Mesendoderm (in vitro differentiated cells): ENCODE measurements at regions not wholly inside any gene's neighbourhood (a gene's known extent, or its start where the extent isn't known, plus 50 kb on each side); places are given as distances from the start of the nearest gene placed in this dataset.

Experiments used
- DNase-seq: peaks from one replicate; pipeline ENCODE4 v3.0.0; 2013
- H2AK5ac ChIP-seq: 2 replicates; pipeline ENCODE4 v1.6.1; 2013; ENCODE audit warnings: low read length, inconsistent platforms
- H2BK120ac ChIP-seq: 2 replicates; pipeline ENCODE4 v1.6.1; 2013; ENCODE audit warnings: low read depth, mild to moderate bottlenecking, low read length, moderate library complexity, mixed read lengths
- H2BK15ac ChIP-seq: replicated peaks from 2 replicates; pipeline ENCODE4 v1.6.1; 2013; ENCODE audit warnings: low read depth, mild to moderate bottlenecking, moderate library complexity
- H2BK5ac ChIP-seq: 2 replicates; pipeline ENCODE4 v1.6.1; 2013; ENCODE audit warnings: low read length, inconsistent platforms
- H3K18ac ChIP-seq: 2 replicates; pipeline ENCODE4 v1.6.1; 2013; ENCODE audit warnings: mild to moderate bottlenecking, low read length, mixed read lengths
- H3K23ac ChIP-seq: one replicate; pipeline ENCODE4 v1.6.1; 2013; ENCODE audit warnings: low read length
- H3K27ac ChIP-seq: 2 replicates; pipeline ENCODE4 v1.5.1; 2013; ENCODE audit warnings: low read depth, mild to moderate bottlenecking, inconsistent platforms, low read length, moderate library complexity
- H3K27me3 ChIP-seq: 2 replicates; pipeline ENCODE4 v1.6.1; 2013; ENCODE audit warnings: low read length, control low read depth, mild to moderate bottlenecking, inconsistent platforms; ENCODE audit not compliant: insufficient read depth, poor library complexity
- H3K36me3 ChIP-seq: 2 replicates; pipeline ENCODE4 v1.6.1; 2013; ENCODE audit warnings: low read length, inconsistent platforms; ENCODE audit not compliant: control insufficient read depth, insufficient read depth
- H3K4ac ChIP-seq: one replicate; pipeline ENCODE4 v1.6.1; 2013; ENCODE audit warnings: low read depth, mild to moderate bottlenecking, low read length, moderate library complexity
- H3K4me1 ChIP-seq: 2 replicates; pipeline ENCODE4 v1.6.1; 2013; ENCODE audit warnings: low read depth, low read length, inconsistent platforms; ENCODE audit not compliant: control insufficient read depth
- H3K4me2 ChIP-seq: 2 replicates; pipeline ENCODE4 v1.6.1; 2013; ENCODE audit warnings: low read length
- H3K4me3 ChIP-seq: 2 replicates; pipeline ENCODE4 v1.5.1; 2013; ENCODE audit warnings: mild to moderate bottlenecking, low read length
- H3K56ac ChIP-seq: one replicate; pipeline ENCODE4 v1.6.1; 2013; ENCODE audit warnings: low read length
- H3K79me1 ChIP-seq: 2 replicates; pipeline ENCODE4 v1.6.1; 2013; ENCODE audit warnings: low read length, inconsistent platforms
- H3K79me2 ChIP-seq: 2 replicates; pipeline ENCODE4 v1.6.1; 2013; ENCODE audit warnings: mild to moderate bottlenecking, low read length; ENCODE audit not compliant: control insufficient read depth, insufficient read depth
- H3K9ac ChIP-seq: 2 replicates; pipeline ENCODE4 v1.6.1; 2013; ENCODE audit warnings: low read length, inconsistent platforms
- H4K5ac ChIP-seq: one replicate; pipeline ENCODE4 v1.6.1; 2013; ENCODE audit warnings: low read length
- H4K8ac ChIP-seq: one replicate; pipeline ENCODE4 v1.6.1; 2013; ENCODE audit warnings: low read depth, mild to moderate bottlenecking, control low read depth, low read length, moderate library complexity
- WGBS: extraction: QIAGEN DNeasy Blood & Tissue Kit; methylation state at CpG from one replicate; pipeline ENCODE4 v1.1.7; 2013; ENCODE audit warnings: low lambda C conversion rate, missing lambda C conversion rate; ENCODE audit not compliant: insufficient coverage; ENCODE audit errors: extremely low coverage; 5-methylcytosine and 5-hydroxymethylcytosine counted together

- Histone ChIP-seq H2AK5ac (peak overlapping the region; percentile 19), H3K18ac (peak overlapping the region; percentile 80), H3K9ac (no peak overlapping the region), H3K4me2 (no peak overlapping the region), H3K56ac (peak overlapping the region; percentile 12), H3K27me3 (no peaks in the 10 kb centered on the region), H3K4me3 (no peak overlapping the region), H2BK5ac (no peak overlapping the region), H3K36me3 (no peaks in the 10 kb centered on the region), H4K8ac (no peak overlapping the region), H3K4ac (no peak overlapping the region), H3K4me1 (peaks cover 12% of the 10 kb centered on the region), H3K79me2 (no peaks in the 10 kb centered on the region), H3K79me1 (no peaks in the 10 kb centered on the region), H3K27ac (no peak overlapping the region), H3K23ac (no peak overlapping the region), H4K5ac (no peak overlapping the region), H2BK120ac (no peak overlapping the region), H2BK15ac (no peak overlapping the region)
- DNase-seq, result no peak
- WGBS, result no CpG with 5 or more reads among the region's 7 CpGs
These were observed 400.5 kb upstream of the CDH11 start for GRCh38 chr16:65522412-65522811.

GRCh38 chr16:65521633-65522328 lies 399.9 kb upstream of the CDH11 start:
- Histone ChIP-seq H3K9ac (no peak overlapping the region), H4K8ac (no peak overlapping the region), H3K4me3 (no peak overlapping the region), H2AK5ac (no peak overlapping the region), H4K5ac (no peak overlapping the region), H2BK15ac (no peak overlapping the region), H3K4me1 (peaks cover 12% of the 10 kb centered on the region), H3K27me3 (no peaks in the 10 kb centered on the region), H3K27ac (no peak overlapping the region), H3K23ac (no peak overlapping the region), H3K4ac (no peak overlapping the region), H3K4me2 (no peak overlapping the region), H3K56ac (peak overlapping the region; percentile 12), H3K36me3 (no peaks in the 10 kb centered on the region), H2BK5ac (no peak overlapping the region), H2BK120ac (no peak overlapping the region), H3K18ac (peak overlapping the region; percentile 80), H3K79me1 (no peaks in the 10 kb centered on the region), H3K79me2 (no peaks in the 10 kb centered on the region)
- WGBS, result no CpG with 5 or more reads among the region's 10 CpGs
- DNase-seq, result peak; percentile 27

- no peak for DNase-seq
- no peak overlapping the region for H3K4ac ChIP-seq
- H3K18ac ChIP-seq, result no peak overlapping the region
- peaks cover 12% of the 10 kb centered on the region for H3K4me1 ChIP-seq
- no peak overlapping the region for H3K23ac ChIP-seq
- H3K79me2 ChIP-seq, result no peaks in the 10 kb centered on the region
- H2AK5ac ChIP-seq, result no peak overlapping the region
- H3K79me1 ChIP-seq, result no peaks in the 10 kb centered on the region
- no peak overlapping the region for H2BK120ac ChIP-seq
- H3K27me3 ChIP-seq, result no peaks in the 10 kb centered on the region
- H3K56ac ChIP-seq, result no peak overlapping the region
- no CpG with 5 or more reads among the region's 1 CpG for WGBS
- H3K4me3 ChIP-seq, result no peak overlapping the region
- H2BK5ac ChIP-seq, result no peak overlapping the region
- no peak overlapping the region for H3K4me2 ChIP-seq
- H4K5ac ChIP-seq, result no peak overlapping the region
- no peak overlapping the region for H2BK15ac ChIP-seq
- H3K27ac ChIP-seq, result no peak overlapping the region
- H3K36me3 ChIP-seq, result no peaks in the 10 kb centered on the region
- no peak overlapping the region for H3K9ac ChIP-seq
- H4K8ac ChIP-seq, result no peak overlapping the region
These were observed 397.5 kb upstream of the CDH11 start for GRCh38 chr16:65519402-65519801.

DNA sequence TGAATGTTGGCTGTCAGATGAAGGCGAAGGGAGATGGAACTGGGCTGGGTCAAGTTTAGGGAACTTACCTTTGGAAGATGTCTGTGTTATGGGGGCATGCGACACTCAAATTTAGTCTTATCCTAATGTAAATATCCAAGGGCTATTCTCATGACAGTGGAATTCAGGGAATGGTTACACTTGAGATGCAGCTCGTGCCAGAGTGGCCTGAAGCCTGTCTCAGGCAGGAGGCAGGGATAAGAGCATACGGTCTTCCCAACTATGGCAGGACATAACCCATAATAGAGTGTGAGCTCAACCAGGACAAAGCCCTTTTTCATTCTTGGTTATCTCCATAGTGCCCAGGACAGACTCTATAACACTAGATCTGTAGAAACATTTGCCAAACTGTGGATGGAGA lies 393.3 kb upstream of the CDH11 start:
- H4K8ac ChIP-seq, result no peak overlapping the region
- H3K27ac ChIP-seq, result no peak overlapping the region
- H4K5ac ChIP-seq, result no peak overlapping the region
- H3K18ac ChIP-seq, result no peak overlapping the region
- no CpG with 5 or more reads among the region's 4 CpGs for WGBS
- H3K4me3 ChIP-seq, result no peak overlapping the region
- H2BK15ac ChIP-seq, result no peak overlapping the region
- no peak overlapping the region for H3K4ac ChIP-seq
- no peak overlapping the region for H2BK120ac ChIP-seq
- H3K79me2 ChIP-seq, result no peaks in the 10 kb centered on the region
- H3K4me2 ChIP-seq, result no peak overlapping the region
- no peak overlapping the region for H3K23ac ChIP-seq
- H3K9ac ChIP-seq, result no peak overlapping the region
- no peaks in the 10 kb centered on the region for H3K79me1 ChIP-seq
- peaks cover 9% of the 10 kb centered on the region for H3K4me1 ChIP-seq
- H3K56ac ChIP-seq, result no peak overlapping the region
- no peak overlapping the region for H2BK5ac ChIP-seq
- no peaks in the 10 kb centered on the region for H3K36me3 ChIP-seq
- no peaks in the 10 kb centered on the region for H3K27me3 ChIP-seq
- H2AK5ac ChIP-seq, result no peak overlapping the region
- no peak for DNase-seq

DNA sequence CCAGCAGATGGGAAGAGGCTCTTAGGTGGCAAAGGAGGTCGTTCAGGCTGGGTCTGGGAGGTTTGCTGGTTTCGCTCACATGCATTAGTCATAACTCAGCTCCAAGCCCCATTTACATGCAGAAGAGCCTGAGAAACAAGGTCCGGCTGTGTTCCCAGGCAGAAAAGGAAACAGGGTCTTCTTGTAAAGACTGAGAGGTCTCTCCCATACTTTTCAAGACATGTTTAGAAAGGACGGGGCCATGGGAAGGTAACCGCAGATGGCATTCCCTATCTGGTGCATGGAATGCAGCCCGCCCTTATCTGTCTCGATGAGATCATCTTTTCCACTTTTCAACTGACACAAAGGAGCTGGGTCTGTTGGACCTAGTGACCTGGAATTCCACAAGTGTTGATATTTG lies 389.0 kb upstream of the CDH11 start:
- H3K4me3 ChIP-seq, result no peak overlapping the region

GRCh38 chr16:65510241-65510640 lies 388.4 kb upstream of the CDH11 start:
- peak; percentile 59 for DNase-seq
- Histone ChIP-seq H2BK120ac (peak overlapping the region; percentile 47), H3K9ac (no peak overlapping the region), H3K79me1 (no peaks in the 10 kb centered on the region), H2AK5ac (no peak overlapping the region), H3K79me2 (no peaks in the 10 kb centered on the region), H3K56ac (no peak overlapping the region), H3K23ac (no peak overlapping the region), H3K36me3 (no peaks in the 10 kb centered on the region), H2BK15ac (no peak overlapping the region), H3K27ac (no peak overlapping the region), H3K27me3 (no peaks in the 10 kb centered on the region), H3K4me2 (no peak overlapping the region), H3K4me3 (no peak overlapping the region), H2BK5ac (no peak overlapping the region), H4K5ac (no peak overlapping the region), H3K18ac (no peak overlapping the region), H3K4me1 (peaks cover 9% of the 10 kb centered on the region), H4K8ac (no peak overlapping the region), H3K4ac (no peak overlapping the region)
- WGBS, result no CpG with 5 or more reads among the region's 3 CpGs

More for the DNA sequence above, 389.0 kb upstream of the CDH11 start:
- no peaks in the 10 kb centered on the region for H3K27me3 ChIP-seq
- H3K56ac ChIP-seq, result peak overlapping the region; percentile 47
- H3K36me3 ChIP-seq, result no peaks in the 10 kb centered on the region
- no peak overlapping the region for H2AK5ac ChIP-seq
- peak overlapping the region; percentile 34 for H3K23ac ChIP-seq
- peak; percentile 83 for DNase-seq
- no peak overlapping the region for H4K5ac ChIP-seq
- WGBS, result no CpG with 5 or more reads among the region's 7 CpGs
- H3K9ac ChIP-seq, result no peak overlapping the region
- no peaks in the 10 kb centered on the region for H3K79me2 ChIP-seq
- H3K4me2 ChIP-seq, result no peak overlapping the region
- no peak overlapping the region for H2BK15ac ChIP-seq
- H4K8ac ChIP-seq, result no peak overlapping the region
- H3K18ac ChIP-seq, result peak overlapping the region; percentile 72
- H3K79me1 ChIP-seq, result no peaks in the 10 kb centered on the region
- H2BK120ac ChIP-seq, result peak overlapping the region; percentile 47
- H2BK5ac ChIP-seq, result peak overlapping the region; percentile 58
- H3K27ac ChIP-seq, result peak overlapping the region; percentile 7
- no peak overlapping the region for H3K4ac ChIP-seq
- peaks cover 9% of the 10 kb centered on the region for H3K4me1 ChIP-seq
